SK-N-SH treated with all-trans-retinoic acid at 6 μM for 48 hours (cell line): ENCODE measurements at regions not wholly inside any gene's neighbourhood (a gene's known extent, or its start where the extent isn't known, plus 50 kb on each side); places are given as distances from the start of the nearest gene placed in this dataset.

Source experiments
- BACH2 ChIP-seq: fragments of 250-450 bp; sonication (Bioruptor Pico); IDR thresholded peaks from 2 replicates; pipeline ENCODE4 v1.9.0; 2021; ENCODE audit warnings: mild to moderate bottlenecking, borderline replicate concordance
- TOX ChIP-seq: fragments of 250-450 bp; sonication (Bioruptor Pico); IDR thresholded peaks from 2 replicates; pipeline ENCODE4 v1.8.0; 2021; ENCODE audit warnings: mild to moderate bottlenecking, moderate library complexity, borderline replicate concordance
- TF ChIP-seq, protein P1 (sequence below): fragments of 250-450 bp; sonication (Bioruptor Pico); IDR thresholded peaks from 2 replicates; pipeline ENCODE4 v1.8.0; 2020; ENCODE audit warnings: mild to moderate bottlenecking, moderate library complexity, borderline replicate concordance

DNA sequence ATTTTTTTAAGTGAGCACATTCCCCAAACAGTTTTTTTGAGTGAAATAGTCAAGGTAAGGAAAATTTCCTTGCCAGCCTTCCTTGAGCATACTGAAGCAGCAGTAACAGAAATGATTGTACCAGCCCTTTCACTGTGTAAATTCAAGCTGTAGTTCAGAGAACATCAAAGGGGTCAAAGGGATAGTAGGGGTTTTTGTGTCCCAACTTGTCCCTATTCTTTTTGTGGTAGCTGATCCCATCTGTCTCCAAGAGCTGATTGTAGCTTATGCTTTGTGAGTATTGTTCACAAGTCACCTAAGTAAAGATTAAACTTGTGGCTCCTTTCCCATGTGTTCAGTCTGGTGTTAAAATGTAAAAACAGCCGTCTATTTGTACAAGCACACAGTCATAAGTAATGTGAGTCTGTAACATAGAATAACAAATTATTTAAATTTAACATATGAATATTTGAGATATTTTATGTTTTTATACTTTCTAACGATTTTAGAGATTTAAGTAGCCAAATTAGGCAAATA, 185.0 kb downstream of the CENPW start:
- TF ChIP-seq BACH2 (CRISPR knock-in tag), result no peak
- TF ChIP-seq, protein P1, sequence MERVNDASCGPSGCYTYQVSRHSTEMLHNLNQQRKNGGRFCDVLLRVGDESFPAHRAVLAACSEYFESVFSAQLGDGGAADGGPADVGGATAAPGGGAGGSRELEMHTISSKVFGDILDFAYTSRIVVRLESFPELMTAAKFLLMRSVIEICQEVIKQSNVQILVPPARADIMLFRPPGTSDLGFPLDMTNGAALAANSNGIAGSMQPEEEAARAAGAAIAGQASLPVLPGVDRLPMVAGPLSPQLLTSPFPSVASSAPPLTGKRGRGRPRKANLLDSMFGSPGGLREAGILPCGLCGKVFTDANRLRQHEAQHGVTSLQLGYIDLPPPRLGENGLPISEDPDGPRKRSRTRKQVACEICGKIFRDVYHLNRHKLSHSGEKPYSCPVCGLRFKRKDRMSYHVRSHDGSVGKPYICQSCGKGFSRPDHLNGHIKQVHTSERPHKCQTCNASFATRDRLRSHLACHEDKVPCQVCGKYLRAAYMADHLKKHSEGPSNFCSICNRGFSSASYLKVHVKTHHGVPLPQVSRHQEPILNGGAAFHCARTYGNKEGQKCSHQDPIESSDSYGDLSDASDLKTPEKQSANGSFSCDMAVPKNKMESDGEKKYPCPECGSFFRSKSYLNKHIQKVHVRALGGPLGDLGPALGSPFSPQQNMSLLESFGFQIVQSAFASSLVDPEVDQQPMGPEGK (CRISPR knock-in tag), result no peak
- no peak for TF ChIP-seq TOX (CRISPR knock-in tag)
